ENCODE measurements at regions not wholly inside any gene's neighbourhood (a gene's known extent, or its start where the extent isn't known, plus 50 kb on each side); places are given as distances from the start of the nearest gene placed in this dataset.

DNA sequence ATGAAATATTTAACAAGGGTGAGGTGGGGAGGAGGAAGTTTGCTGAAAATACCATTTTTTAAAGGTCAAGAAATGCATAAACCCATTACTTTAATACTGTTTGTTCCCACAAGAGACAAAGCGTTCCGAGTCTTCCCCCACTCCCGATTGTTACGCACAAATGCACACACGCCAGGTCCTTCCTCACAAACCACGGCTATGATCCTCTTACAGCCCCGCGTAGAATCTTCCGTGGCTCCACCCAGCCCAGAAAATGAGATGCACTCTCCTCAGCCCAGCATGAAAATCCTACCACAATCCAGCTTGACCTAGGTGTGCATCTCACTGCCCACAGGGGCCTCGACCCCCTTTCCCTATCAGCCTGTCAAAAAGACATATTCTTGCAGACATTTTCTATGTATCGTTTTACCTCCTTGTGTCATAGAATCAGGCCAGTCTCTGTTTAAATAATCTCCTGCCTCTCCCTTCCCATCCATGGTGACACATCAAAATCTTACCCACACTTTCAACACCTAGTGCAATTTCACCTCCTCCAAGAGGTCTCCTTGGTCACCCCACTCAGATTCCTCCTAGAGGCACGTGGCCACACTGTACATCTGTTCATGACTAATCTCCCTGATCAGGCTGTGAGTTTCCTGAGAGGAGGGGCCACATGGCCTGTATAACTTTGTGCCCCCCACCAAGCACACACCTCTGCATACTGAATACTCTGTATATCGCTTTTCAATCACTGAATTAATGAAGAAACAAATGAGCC is 491.0 kb upstream of the KLHL29 start:
- CTCF ChIA-PET: no interaction called here
- TF ChIP-seq, protein P1, sequence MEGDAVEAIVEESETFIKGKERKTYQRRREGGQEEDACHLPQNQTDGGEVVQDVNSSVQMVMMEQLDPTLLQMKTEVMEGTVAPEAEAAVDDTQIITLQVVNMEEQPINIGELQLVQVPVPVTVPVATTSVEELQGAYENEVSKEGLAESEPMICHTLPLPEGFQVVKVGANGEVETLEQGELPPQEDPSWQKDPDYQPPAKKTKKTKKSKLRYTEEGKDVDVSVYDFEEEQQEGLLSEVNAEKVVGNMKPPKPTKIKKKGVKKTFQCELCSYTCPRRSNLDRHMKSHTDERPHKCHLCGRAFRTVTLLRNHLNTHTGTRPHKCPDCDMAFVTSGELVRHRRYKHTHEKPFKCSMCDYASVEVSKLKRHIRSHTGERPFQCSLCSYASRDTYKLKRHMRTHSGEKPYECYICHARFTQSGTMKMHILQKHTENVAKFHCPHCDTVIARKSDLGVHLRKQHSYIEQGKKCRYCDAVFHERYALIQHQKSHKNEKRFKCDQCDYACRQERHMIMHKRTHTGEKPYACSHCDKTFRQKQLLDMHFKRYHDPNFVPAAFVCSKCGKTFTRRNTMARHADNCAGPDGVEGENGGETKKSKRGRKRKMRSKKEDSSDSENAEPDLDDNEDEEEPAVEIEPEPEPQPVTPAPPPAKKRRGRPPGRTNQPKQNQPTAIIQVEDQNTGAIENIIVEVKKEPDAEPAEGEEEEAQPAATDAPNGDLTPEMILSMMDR (conservative IDR thresholded peaks at IDR 0.05; ENCODE audit: low read depth): no peak
- no peak for DNase-seq (ENCODE audit: low spot score)
- POLR2A ChIA-PET (ENCODE audit: low non-redundant PET): no interaction called here
- no peak overlapping the region for H3K27ac ChIP-seq

DNA sequence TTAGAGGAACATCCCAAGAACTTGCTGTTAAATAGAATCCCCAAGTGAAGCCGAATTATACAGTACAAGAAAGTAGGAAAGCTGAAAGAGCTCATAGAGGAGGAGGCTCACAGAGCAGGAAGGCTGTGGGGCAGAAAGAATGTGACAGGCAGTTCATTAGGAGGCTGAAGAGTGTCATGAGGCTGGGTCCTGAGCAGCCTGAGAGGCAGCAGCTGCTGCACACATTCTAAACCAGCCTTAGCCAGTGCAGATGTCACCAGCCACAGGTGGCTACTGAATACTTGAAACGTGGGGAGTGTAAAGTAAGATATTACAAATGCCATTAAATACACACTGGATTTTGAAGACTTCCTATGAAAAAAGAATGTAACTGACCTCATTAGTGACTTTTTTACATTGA is 490.2 kb upstream of the KLHL29 start:
- TF ChIP-seq, protein P1 (conservative IDR thresholded peaks at IDR 0.05; ENCODE audit: low read depth): no peak
- H3K27ac ChIP-seq: no peak overlapping the region
- CTCF ChIA-PET: no interaction called here
- no peak for DNase-seq (ENCODE audit: low spot score)
- POLR2A ChIA-PET (ENCODE audit: low non-redundant PET): no interaction called here

DNA sequence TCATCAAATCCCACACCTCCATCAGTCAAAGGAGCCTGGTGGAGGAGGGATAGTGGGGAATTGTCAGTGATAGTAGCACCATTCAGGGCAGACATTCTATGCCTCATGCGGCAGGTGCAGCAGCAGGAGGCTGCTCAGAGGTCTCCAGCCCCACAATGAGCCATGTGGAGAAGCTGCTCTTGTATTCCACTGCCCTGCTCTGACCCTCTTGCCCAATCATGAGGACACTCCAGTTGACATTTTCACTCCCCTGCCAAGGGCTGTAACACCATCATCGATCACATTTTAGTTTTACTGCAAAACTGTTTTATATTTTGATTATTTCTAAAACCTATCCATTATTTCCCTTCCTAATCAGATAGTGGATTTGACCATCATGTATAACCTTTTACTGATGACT is 487.6 kb upstream of the KLHL29 start:
- ChIA-PET CTCF (interaction anchor here (0.6 kb wide), 1 partner anchor 20 kb away, joined by 3 read pairs; no protein-coding TSS in a partner anchor), POLR2A (ENCODE audit: low non-redundant PET) (no interaction called here)
- DNase-seq (ENCODE audit: low spot score): no peak
- TF ChIP-seq, protein P1 (conservative IDR thresholded peaks at IDR 0.05; ENCODE audit: low read depth): no peak
- no peak overlapping the region for H3K27ac ChIP-seq

DNA sequence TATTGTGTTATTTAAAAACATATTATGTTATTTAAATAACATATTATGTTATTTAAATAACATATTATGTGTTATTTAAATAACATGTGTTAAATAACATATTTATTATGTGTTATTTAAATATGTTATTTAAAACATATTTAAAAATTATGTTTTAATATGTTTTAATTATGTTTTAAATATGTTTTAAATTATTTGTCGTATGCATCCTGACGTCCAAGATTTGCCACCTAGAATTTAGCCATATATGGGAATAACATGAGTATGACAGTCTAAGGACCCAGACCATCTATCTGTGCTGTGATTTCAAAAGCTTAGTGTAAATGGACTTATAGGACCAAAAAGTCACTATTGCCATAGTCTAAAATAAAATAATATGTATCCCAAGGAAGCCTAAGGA is 484.3 kb upstream of the KLHL29 start:
- H3K27ac ChIP-seq: no peak overlapping the region
- POLR2A ChIA-PET (ENCODE audit: low non-redundant PET): no interaction called here
- no peak for DNase-seq (ENCODE audit: low spot score)
- TF ChIP-seq, protein P1 (conservative IDR thresholded peaks at IDR 0.05; ENCODE audit: low read depth): no peak
- CTCF ChIA-PET: no interaction called here

DNA sequence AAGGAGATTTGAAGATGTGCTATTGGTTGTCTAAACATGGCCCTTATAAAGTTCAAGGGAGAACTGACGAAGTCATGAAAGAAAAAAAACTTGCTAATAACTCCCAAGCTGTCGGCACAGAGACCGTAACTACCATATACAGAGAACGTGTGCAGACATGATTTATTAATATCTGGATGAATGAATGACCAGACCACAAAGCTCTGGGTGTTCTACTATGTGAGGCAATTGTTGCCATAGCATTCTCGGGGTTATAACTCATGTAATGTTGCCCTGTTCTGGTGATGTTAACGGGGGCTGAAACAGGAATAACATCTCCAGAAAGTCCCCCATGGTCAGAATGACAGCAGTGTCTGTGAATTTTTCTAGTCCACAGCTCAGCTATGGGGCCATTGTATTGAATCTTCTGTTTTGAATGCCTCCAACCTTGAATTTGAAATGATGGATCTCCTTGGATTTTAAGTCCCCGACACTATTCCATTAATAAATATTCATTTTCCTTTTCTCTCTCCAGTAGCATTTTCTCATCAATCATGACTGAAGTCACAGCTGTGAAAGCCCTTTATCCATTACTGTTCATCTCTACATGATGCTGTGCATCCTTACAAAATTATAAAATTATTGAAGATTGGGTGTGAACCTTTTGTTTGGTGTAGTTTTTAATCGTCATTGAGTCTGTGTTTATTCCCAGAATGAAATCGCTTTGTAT is 483.4 kb upstream of the KLHL29 start:
- ChIA-PET POLR2A (ENCODE audit: low non-redundant PET) (no interaction called here), CTCF (no interaction called here)
- no peak overlapping the region for H3K27ac ChIP-seq
- peak; percentile 4 for DNase-seq (ENCODE audit: low spot score)
- TF ChIP-seq, protein P1 (conservative IDR thresholded peaks at IDR 0.05; ENCODE audit: low read depth): no peak

DNA sequence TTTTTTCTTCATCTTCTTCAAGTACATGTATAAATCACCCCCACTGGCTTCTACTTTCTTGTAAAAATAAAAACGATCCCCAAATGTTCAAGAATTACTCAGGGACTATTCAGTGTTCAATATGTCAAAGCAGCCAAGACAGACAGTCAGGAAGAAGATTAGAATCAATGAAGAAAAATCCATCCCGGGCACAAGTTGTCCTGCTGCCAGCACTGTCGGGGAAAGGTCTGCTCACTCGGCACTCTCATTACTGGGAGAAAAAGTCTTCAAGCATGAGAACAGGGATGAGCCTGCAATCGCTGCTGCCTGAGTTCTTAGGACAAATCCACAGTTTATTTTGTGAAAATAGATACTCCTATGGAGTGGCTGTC is 482.8 kb upstream of the KLHL29 start:
- DNase-seq (ENCODE audit: low spot score): no peak
- no peak overlapping the region for H3K27ac ChIP-seq
- TF ChIP-seq, protein P1 (conservative IDR thresholded peaks at IDR 0.05; ENCODE audit: low read depth): no peak
- POLR2A ChIA-PET (ENCODE audit: low non-redundant PET): no interaction called here
- CTCF ChIA-PET: no interaction called here
